Parathyroid adenoma (tissue), 2 donors: ENCODE measurements at regions not wholly inside any gene's neighbourhood (a gene's known extent, or its start where the extent isn't known, plus 50 kb on each side); places are given as distances from the start of the nearest gene placed in this dataset.

ENCODE experiments used
- H2AFZ ChIP-seq: fragments of 300-600 bp; sonication (generic); one replicate; pipeline ENCODE4 v1.7.0; 2017; ENCODE audit warnings: antibody characterized with exemption, mild to moderate bottlenecking
- H3K27ac ChIP-seq: fragments of 300-600 bp; sonication (generic); one replicate; pipeline ENCODE4 v1.7.0; 2017
- H3K27me3 ChIP-seq: fragments of 300-600 bp; sonication (generic); one replicate; pipeline ENCODE4 v1.7.0; 2017; ENCODE audit warnings: low read length; ENCODE audit not compliant: control insufficient read depth, insufficient read depth
- H3K36me3 ChIP-seq: fragments of 300-600 bp; sonication (generic); one replicate; pipeline ENCODE4 v1.7.0; 2017; ENCODE audit warnings: low read length; ENCODE audit not compliant: control insufficient read depth, insufficient read depth
- H3K4me1 ChIP-seq: fragments of 300-600 bp; sonication (generic); one replicate; pipeline ENCODE4 v1.7.0; 2017; ENCODE audit warnings: control low read depth
- H3K4me2 ChIP-seq: fragments of 300-600 bp; sonication (generic); one replicate; pipeline ENCODE4 v1.7.0; 2017; ENCODE audit warnings: low read length
- H3K4me3 ChIP-seq: fragments of 300-600 bp; sonication (generic); one replicate; pipeline ENCODE4 v1.7.0; 2017; ENCODE audit warnings: low read depth, low read length
- H3K79me2 ChIP-seq: fragments of 300-600 bp; sonication (generic); one replicate; pipeline ENCODE4 v1.7.0; 2017; ENCODE audit warnings: control low read depth
- H3K9ac ChIP-seq: fragments of 300-600 bp; sonication (generic); one replicate; pipeline ENCODE4 v1.7.0; 2017; ENCODE audit warnings: mild to moderate bottlenecking
- H3K9me3 ChIP-seq: fragments of 300-600 bp; sonication (generic); one replicate; pipeline ENCODE4 v1.7.0; 2017; ENCODE audit warnings: low read length; ENCODE audit not compliant: control insufficient read depth
- CTCF ChIP-seq: fragments of 300-600 bp; sonication (generic); IDR thresholded peaks from one replicate; pipeline ENCODE4 v1.7.0; 2017; ENCODE audit warnings: antibody characterized with exemption, mild to moderate bottlenecking
- donor health status: primary hyperparathyroidism.

DNA sequence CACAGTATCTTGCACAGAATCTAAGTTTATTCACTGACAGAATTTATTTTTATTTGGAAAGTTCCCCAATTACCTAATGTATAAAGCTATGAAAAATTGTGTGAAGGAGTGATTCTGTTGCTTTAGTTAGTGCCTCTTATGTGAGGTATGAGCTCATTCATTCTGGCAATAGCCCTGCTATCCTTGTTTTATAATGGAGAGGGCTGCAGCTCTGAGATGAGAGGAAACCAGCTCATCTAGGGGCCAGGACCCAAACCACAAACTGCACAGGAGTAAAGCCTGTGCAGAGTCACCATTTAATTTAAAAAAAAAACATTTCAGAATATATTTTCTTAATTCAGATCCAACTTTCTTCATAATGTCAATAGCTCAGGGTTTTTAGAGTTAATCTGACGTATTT, 383.0 kb downstream of the TMEM182 start:
- H3K36me3 ChIP-seq: no peaks in the 10 kb centered on the region
- no peak overlapping the region for H3K9ac ChIP-seq
- no peaks in the 10 kb centered on the region for H3K9me3 ChIP-seq
- no peaks in the 10 kb centered on the region for H3K79me2 ChIP-seq
- no peak overlapping the region for H3K4me2 ChIP-seq
- no peak overlapping the region for H3K4me3 ChIP-seq
- no peaks in the 10 kb centered on the region for H3K27me3 ChIP-seq
- H2AFZ ChIP-seq: no peak overlapping the region
- no peak for TF ChIP-seq CTCF
- peaks cover 3% of the 10 kb centered on the region for H3K4me1 ChIP-seq
- no peak overlapping the region for H3K27ac ChIP-seq

DNA sequence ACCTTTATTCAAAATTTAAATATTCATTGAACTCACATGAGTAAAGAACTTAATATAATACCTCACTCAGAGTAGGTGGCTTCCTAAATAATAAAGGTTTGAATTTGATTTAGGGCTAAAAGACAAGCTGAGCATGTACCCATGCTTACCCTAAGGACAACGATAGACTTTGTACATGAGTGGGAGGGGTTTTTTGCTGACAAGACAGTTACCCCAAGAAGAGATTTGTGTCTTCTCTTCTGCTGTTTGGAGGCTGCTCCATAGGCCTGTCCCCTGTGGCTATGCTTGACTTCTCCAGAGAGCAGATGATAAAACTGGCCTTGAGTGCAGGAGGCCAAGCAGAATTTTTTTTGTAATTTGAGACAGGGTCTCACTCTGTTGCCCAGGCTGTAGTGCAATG, 383.9 kb downstream of the TMEM182 start:
- Histone ChIP-seq H3K4me3 (no peak overlapping the region), H3K79me2 (no peaks in the 10 kb centered on the region), H3K9ac (no peak overlapping the region), H3K4me1 (peaks cover 3% of the 10 kb centered on the region), H3K27ac (no peak overlapping the region), H2AFZ (no peak overlapping the region), H3K4me2 (no peak overlapping the region), H3K9me3 (no peaks in the 10 kb centered on the region), H3K27me3 (no peaks in the 10 kb centered on the region), H3K36me3 (no peaks in the 10 kb centered on the region)
- TF ChIP-seq CTCF: no peak

DNA sequence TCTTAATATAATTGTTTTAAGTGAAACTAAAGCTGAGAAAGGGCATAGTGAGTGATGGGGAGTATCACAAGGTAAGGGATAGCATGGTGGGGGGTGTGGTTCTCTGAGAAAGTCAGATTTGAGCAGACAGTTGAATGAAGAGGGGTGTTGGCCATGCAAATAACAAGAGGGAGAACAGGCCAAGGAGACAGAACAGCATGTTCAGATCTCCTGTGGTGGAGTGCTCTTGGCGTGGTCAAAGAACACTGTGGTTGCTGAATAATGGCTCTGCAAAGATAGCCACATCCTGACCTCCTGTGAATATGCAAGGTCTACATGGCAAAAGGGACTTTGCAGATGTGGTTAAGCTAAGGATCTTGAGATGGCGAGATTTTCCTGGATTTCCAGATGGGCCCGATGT, 389.2 kb downstream of the TMEM182 start:
- peaks cover 3% of the 10 kb centered on the region for H3K4me1 ChIP-seq
- H3K79me2 ChIP-seq: no peaks in the 10 kb centered on the region
- no peaks in the 10 kb centered on the region for H3K9me3 ChIP-seq
- no peak overlapping the region for H3K4me2 ChIP-seq
- no peak overlapping the region for H3K4me3 ChIP-seq
- no peak overlapping the region for H3K27ac ChIP-seq
- TF ChIP-seq CTCF: no peak
- no peak overlapping the region for H3K9ac ChIP-seq
- H3K27me3 ChIP-seq: no peaks in the 10 kb centered on the region
- no peak overlapping the region for H2AFZ ChIP-seq
- no peaks in the 10 kb centered on the region for H3K36me3 ChIP-seq

DNA sequence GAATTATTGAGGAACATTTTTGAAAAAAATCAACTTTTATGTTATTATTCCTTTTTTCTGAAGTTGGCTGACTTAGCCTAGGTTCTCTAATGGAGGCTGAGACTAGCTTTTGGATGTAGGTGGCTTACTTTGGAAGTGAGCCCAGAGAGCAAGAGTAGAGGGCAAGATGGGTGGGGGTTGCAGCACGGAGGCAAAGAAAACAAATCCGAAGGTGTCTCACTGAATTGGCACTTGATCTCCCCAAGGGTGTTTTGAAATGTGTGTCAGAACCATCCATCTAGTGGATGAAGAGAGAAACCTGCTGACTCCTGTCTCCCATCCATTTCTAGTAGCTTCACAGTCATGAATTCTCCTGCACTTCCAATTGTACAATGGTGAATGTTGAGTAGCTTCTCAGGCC, 390.7 kb downstream of the TMEM182 start:
- H3K9me3 ChIP-seq: no peaks in the 10 kb centered on the region
- no peaks in the 10 kb centered on the region for H3K27me3 ChIP-seq
- no peak overlapping the region for H3K4me2 ChIP-seq
- H3K4me3 ChIP-seq: no peak overlapping the region
- H3K9ac ChIP-seq: no peak overlapping the region
- H2AFZ ChIP-seq: no peak overlapping the region
- no peaks in the 10 kb centered on the region for H3K79me2 ChIP-seq
- H3K36me3 ChIP-seq: no peaks in the 10 kb centered on the region
- no peak for TF ChIP-seq CTCF
- H3K4me1 ChIP-seq: peaks cover 3% of the 10 kb centered on the region
- no peak overlapping the region for H3K27ac ChIP-seq

DNA sequence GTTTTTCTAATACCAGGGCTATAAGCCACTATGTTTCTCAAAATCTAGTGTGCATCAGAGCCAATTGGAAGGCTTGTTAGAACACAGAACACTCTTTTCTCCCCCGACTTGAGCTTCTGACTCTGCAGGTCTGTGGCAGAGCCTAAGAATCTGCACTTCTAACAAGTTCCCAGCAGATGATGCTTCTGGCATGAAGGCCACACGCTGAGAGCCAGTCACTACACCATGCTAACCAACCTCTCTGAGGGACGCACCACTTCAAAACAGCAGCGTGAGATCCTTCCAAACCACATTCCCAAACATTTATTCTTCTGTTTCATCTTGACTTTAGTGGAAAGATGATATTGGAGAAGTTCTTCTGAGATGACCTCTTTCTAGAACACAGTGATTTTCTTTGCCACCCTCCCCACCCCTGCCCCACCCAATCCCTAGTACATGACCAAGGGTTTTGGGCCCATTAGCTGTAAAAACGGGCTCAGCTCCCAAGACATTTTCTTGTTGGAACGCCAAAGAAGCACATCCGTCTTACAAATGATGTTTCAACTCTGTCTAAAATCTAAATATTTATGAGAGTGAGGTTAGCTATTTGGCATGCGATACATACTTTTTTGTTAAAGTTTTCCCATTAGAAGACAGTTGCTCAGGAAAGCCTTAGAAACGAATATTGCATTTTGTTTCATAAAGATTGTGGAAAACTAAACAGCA, 391.9 kb downstream of the TMEM182 start:
- H3K4me1 ChIP-seq: peaks cover 3% of the 10 kb centered on the region
- no peaks in the 10 kb centered on the region for H3K9me3 ChIP-seq
- H3K36me3 ChIP-seq: no peaks in the 10 kb centered on the region
- no peak overlapping the region for H2AFZ ChIP-seq
- no peaks in the 10 kb centered on the region for H3K79me2 ChIP-seq
- no peak for TF ChIP-seq CTCF
- H3K27ac ChIP-seq: no peak overlapping the region
- H3K9ac ChIP-seq: no peak overlapping the region
- H3K4me3 ChIP-seq: no peak overlapping the region
- no peak overlapping the region for H3K4me2 ChIP-seq
- no peaks in the 10 kb centered on the region for H3K27me3 ChIP-seq
